BJ (cell line): ENCODE measurements at regions not wholly inside any gene's neighbourhood (a gene's known extent, or its start where the extent isn't known, plus 50 kb on each side); places are given as distances from the start of the nearest gene placed in this dataset.

Experiments
- CTCF ChIA-PET: fragments of 350-600 bp; formaldehyde crosslinking; extraction: SDS; loops from one replicate; lab custom pipeline; 2021; ENCODE audit warnings: antibody characterized with exemption, inconsistent platforms; lab: Yijun Ruan, JAX
- POLR2A ChIA-PET: fragments of 300-600 bp; sonication (Branson Sonifier 250); formaldehyde crosslinking; extraction: SDS; loops from one replicate; lab custom pipeline; 2021; ENCODE audit warnings: antibody characterized with exemption; lab: Charles Lee
- DNase-seq: peaks from one replicate; pipeline ENCODE4 v3.0.0-alpha.2; 2011; ENCODE audit warnings: low read depth
- H3K27me3 ChIP-seq: 2 replicates; pipeline ENCODE4 v1.6.0; 2011; ENCODE audit warnings: low read length; ENCODE audit not compliant: control insufficient read depth, insufficient read depth
- H3K36me3 ChIP-seq: 2 replicates; pipeline ENCODE4 v1.5.1; 2011; ENCODE audit warnings: low read length; ENCODE audit not compliant: control insufficient read depth, insufficient read depth
- H3K4me3 ChIP-seq: 2 replicates; pipeline ENCODE4 v1.5.1; 2011; ENCODE audit warnings: low read depth, mild to moderate bottlenecking, control low read depth, low read length
- CTCF ChIP-seq: IDR thresholded peaks from 2 replicates; pipeline ENCODE4 v1.5.1; 2011; ENCODE audit warnings: low read depth, mild to moderate bottlenecking, control low read depth, inconsistent platforms, low read length, moderate library complexity; ENCODE audit not compliant: insufficient read depth

- DNase-seq: peak; percentile 30
- no peak for TF ChIP-seq CTCF
- CTCF ChIA-PET: interaction anchor here (0.5 kb wide), 1 partner anchor 43 kb away, joined by 3 read pairs; no protein-coding TSS in a partner anchor
- Histone ChIP-seq H3K36me3 (no peaks in the 10 kb centered on the region), H3K4me3 (no peak overlapping the region), H3K27me3 (no peaks in the 10 kb centered on the region)
- POLR2A ChIA-PET: interaction anchor here (0.5 to 0.6 kb wide), 3 partner anchors 41 to 990 kb away, joined by 4 to 21 read pairs (median 8); no protein-coding TSS in a partner anchor
These were observed 162.5 kb upstream of the GAS1 start for GRCh38 chr9:87109851-87110250.

GRCh38 chr9:87111010-87111409 is 163.7 kb upstream of the GAS1 start:
- Histone ChIP-seq H3K36me3 (no peaks in the 10 kb centered on the region), H3K4me3 (no peak overlapping the region), H3K27me3 (no peaks in the 10 kb centered on the region)
- CTCF ChIA-PET: no interaction called here
- TF ChIP-seq CTCF: no peak
- DNase-seq: no peak
- POLR2A ChIA-PET: no interaction called here

- DNase-seq: no peak
- Histone ChIP-seq H3K36me3 (no peaks in the 10 kb centered on the region), H3K4me3 (no peak overlapping the region), H3K27me3 (no peaks in the 10 kb centered on the region)
- POLR2A ChIA-PET: no interaction called here
- CTCF ChIA-PET: no interaction called here
- TF ChIP-seq CTCF: no peak
These were observed 165.3 kb upstream of the GAS1 start for GRCh38 chr9:87112656-87113055.

GRCh38 chr9:87113874-87114273 is 166.6 kb upstream of the GAS1 start:
- DNase-seq: no peak
- POLR2A ChIA-PET: no interaction called here
- CTCF ChIA-PET: no interaction called here
- Histone ChIP-seq H3K36me3 (no peaks in the 10 kb centered on the region), H3K27me3 (no peaks in the 10 kb centered on the region), H3K4me3 (no peak overlapping the region)
- TF ChIP-seq CTCF: no peak

- no peak overlapping the region for H3K4me3 ChIP-seq
- no peaks in the 10 kb centered on the region for H3K36me3 ChIP-seq
- POLR2A ChIA-PET: no interaction called here
- no peak for TF ChIP-seq CTCF
- no peaks in the 10 kb centered on the region for H3K27me3 ChIP-seq
- no peak for DNase-seq
- CTCF ChIA-PET: no interaction called here
These were observed 168.5 kb upstream of the GAS1 start for GRCh38 chr9:87115785-87116184.
